Hematopoietic multipotent progenitor cell treated with erythropoietin and hydrocortisone succinate and interleukin-3 and kit ligand, for 8 days (in vitro differentiated cells): ENCODE measurements at regions not wholly inside any gene's neighbourhood (a gene's known extent, or its start where the extent isn't known, plus 50 kb on each side); places are given as distances from the start of the nearest gene placed in this dataset.

ENCODE experiments used
- DNase-seq: peaks from one replicate; pipeline ENCODE4 v3.0.0-alpha.2; 2015

DNA sequence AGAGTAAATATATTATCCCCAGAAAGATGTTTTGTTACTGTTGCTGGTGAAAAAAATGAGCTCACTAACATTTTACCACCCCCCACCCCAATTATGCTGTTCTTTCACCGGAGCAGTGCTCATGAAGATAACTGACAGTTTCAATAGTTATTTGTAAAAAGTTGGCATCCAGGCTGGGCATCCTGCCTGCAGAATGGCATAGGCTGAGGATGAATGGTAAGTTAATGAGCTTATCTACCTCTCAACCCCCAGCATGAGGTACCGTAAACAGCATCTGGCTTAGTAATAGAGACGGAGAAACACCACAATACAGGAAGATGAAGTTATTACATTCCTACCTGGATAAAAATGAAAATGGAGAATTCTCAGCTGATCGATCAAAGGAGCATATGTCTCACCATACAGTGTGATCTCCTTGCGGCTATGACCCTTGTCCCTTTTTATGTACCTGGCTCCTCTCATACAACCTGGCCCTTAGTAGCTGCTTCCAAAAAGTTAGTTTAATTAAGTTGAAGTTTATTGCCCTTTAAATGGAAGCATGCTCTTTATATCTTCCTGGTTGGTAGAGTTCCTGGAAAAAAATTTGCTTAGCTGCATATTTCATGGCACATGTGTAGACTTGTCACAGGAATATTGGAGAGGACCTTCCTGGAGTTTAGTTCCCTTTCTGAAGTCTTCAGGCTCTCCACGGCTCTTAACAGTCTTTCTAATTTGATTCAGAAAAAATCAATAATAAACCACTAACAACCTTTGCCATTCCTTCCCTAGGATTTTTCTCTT is 61.2 kb upstream of the MPHOSPH6 start:
- no peak for DNase-seq

DNA sequence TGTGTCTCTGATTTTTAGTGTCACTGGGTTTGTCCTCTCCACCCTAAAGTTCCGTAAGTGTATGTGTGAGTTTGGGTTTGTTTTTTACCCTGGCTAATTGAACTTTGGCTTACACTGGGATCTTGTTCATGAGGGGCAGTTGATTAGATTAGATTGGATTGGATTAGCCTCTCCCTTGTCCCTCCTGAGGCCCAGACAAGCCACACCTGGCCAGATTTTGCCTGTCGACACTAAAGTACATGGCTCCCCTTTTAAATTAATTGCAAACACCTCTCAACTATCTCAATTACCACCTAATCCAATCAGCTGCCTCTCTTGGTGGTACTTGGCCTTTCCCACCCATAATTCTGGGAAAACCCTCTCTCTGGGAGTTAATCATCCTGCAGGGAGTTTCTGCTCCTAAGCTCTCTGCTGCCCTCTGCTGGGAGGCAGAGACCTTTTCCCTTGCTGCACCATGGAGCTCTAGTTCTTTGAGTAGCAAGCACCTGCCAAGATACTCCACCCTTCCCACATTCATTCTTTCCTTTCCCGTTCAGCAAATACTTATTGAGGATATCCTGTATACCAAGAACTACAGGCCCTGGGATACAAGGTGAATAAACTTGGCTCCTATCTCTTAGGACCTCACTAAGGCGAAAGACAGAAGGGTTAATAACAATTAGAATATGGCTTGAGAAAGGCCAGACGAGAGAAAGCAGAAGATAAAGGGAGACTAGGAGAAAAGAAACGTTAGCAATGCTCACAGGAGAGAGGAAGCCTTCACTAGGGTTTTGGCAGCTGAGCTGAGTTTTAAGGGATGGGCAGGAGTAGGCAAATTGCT is 60.0 kb upstream of the MPHOSPH6 start:
- peak; percentile 65 for DNase-seq

DNA sequence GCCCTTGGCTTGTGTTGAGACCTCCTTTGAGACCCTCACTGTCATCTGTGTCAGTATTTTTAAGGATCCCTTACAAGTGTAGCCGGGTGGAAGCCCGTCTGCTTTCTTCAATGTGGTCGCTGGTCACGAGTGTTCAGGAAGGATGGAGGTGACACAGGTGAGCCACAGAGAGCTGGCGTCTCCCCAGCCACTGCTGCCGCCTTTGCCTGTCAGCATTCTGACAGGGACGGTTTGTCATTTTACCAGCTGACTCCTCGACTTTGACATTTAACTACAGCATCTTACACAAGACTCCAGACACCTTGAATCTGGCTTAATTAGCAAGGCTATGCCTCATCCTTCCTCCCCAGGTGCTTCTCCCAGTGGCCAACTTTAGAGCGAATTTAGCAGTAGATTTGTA is 56.3 kb upstream of the MPHOSPH6 start:
- DNase-seq = no peak

DNA sequence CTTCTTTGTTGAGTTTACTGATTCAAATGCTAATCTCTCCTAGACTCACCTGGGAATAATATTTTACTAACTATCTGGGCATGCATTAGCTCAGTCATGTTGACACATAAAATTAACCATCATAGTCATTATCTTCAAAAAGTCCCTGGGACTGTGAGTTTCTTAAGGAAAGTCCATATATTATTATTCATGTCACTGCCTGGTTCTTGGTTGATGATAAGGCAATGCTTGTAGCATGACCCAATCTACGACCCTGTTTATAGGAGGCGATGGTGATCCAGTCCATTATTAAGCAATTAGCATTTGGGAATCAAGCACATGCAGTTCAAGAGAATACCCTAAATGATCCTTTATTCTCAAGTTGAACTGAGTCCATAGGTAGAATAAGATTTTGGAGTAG is 54.8 kb upstream of the MPHOSPH6 start:
- no peak for DNase-seq

DNA sequence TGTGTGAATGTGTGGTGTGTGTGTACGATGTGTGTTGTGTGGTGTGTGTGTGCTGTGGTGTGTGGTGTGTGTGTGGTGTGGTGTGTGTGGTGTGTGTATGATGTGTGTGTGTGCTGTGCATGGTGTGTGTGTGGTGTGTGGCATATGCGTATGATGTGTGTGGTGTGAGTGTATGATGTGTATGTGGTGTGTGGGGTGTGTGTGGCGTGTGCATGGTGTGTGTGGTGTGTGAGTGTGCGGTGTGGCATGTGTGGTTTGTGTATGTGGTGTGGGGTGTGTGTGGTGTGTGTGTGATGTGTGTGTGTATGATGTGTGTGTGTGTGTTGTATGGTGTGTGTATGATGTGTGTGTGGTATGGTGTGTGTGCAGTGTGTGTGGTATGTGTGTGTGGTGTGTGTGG is 50.5 kb upstream of the MPHOSPH6 start:
- DNase-seq = no peak
